Bronchial epithelial cell (primary cell): ENCODE measurements at regions not wholly inside any gene's neighbourhood (a gene's known extent, or its start where the extent isn't known, plus 50 kb on each side); places are given as distances from the start of the nearest gene placed in this dataset.

Source experiments
- DNase-seq: peaks from one replicate; pipeline ENCODE4 v3.0.0-alpha.2; 2010; ENCODE audit warnings: low read depth
- FAIRE-seq: peaks from 2 replicates; lab custom pipeline; 2011; peaks lifted over from hg19 to GRCh38; lab: Jason Lieb, UNC
- H3K27me3 ChIP-seq: 2 replicates; pipeline ENCODE4 v1.5.1; 2011; ENCODE audit warnings: low read length; ENCODE audit not compliant: control insufficient read depth, insufficient read depth
- H3K36me3 ChIP-seq: 2 replicates; pipeline ENCODE4 v1.5.1; 2011; ENCODE audit warnings: low read length; ENCODE audit not compliant: control insufficient read depth, insufficient read depth
- H3K4me3 ChIP-seq: 2 replicates; pipeline ENCODE4 v1.5.1; 2011; ENCODE audit warnings: mild to moderate bottlenecking, low read depth, low read length, control low read depth
- CTCF ChIP-seq: IDR thresholded peaks from 2 replicates; pipeline ENCODE4 v1.5.1; 2011; ENCODE audit warnings: mild to moderate bottlenecking, moderate library complexity, low read length, control low read depth, inconsistent platforms; ENCODE audit not compliant: insufficient read depth, severe bottlenecking

GRCh38 chr12:66837311-66837627 is 158.4 kb upstream of the GRIP1 start:
- no peak for TF ChIP-seq CTCF
- no peak for DNase-seq
- no peak for FAIRE-seq
- H3K4me3 ChIP-seq = no peak overlapping the region
- no peaks in the 10 kb centered on the region for H3K36me3 ChIP-seq
- H3K27me3 ChIP-seq = no peaks in the 10 kb centered on the region

- no peak for FAIRE-seq
- DNase-seq = no peak
- TF ChIP-seq CTCF = no peak
- H3K36me3 ChIP-seq = no peaks in the 10 kb centered on the region
- H3K27me3 ChIP-seq = no peaks in the 10 kb centered on the region
- H3K4me3 ChIP-seq = no peak overlapping the region
These were observed 159.5 kb upstream of the GRIP1 start for GRCh38 chr12:66838366-66838765.

GRCh38 chr12:66848967-66849366 is 170.1 kb upstream of the GRIP1 start:
- no peaks in the 10 kb centered on the region for H3K27me3 ChIP-seq
- DNase-seq (no peak), FAIRE-seq (no peak)
- no peak for TF ChIP-seq CTCF
- no peaks in the 10 kb centered on the region for H3K36me3 ChIP-seq
- H3K4me3 ChIP-seq = no peak overlapping the region

GRCh38 chr12:66851134-66851533 is 172.3 kb upstream of the GRIP1 start:
- Histone ChIP-seq H3K4me3 (no peak overlapping the region), H3K27me3 (no peaks in the 10 kb centered on the region), H3K36me3 (no peaks in the 10 kb centered on the region)
- TF ChIP-seq CTCF = no peak
- FAIRE-seq = no peak
- no peak for DNase-seq

GRCh38 chr12:66852091-66852490 is 173.2 kb upstream of the GRIP1 start:
- TF ChIP-seq CTCF = no peak
- no peak overlapping the region for H3K4me3 ChIP-seq
- DNase-seq (no peak), FAIRE-seq (no peak)
- no peaks in the 10 kb centered on the region for H3K27me3 ChIP-seq
- H3K36me3 ChIP-seq = no peaks in the 10 kb centered on the region

GRCh38 chr12:66852765-66853164 is 173.9 kb upstream of the GRIP1 start:
- Histone ChIP-seq H3K27me3 (no peaks in the 10 kb centered on the region), H3K36me3 (no peaks in the 10 kb centered on the region), H3K4me3 (no peak overlapping the region)
- peak; percentile 32 for FAIRE-seq
- no peak for DNase-seq
- TF ChIP-seq CTCF = no peak
